Fibroblast of lung (primary cell): ENCODE measurements at regions not wholly inside any gene's neighbourhood (a gene's known extent, or its start where the extent isn't known, plus 50 kb on each side); places are given as distances from the start of the nearest gene placed in this dataset.

Source experiments
- DNase-seq, 2 donors: peaks; one replicate each; pipeline versions ENCODE4 v3.0.0 to v3.0.0-alpha.2; 2010; ENCODE audit warnings: low read depth in 2 of 2
- H2AFZ ChIP-seq: 2 replicates; pipeline ENCODE4 v1.5.1; 2012; ENCODE audit warnings: low read length, control low read depth, inconsistent platforms
- H3K27ac ChIP-seq: 2 replicates; pipeline ENCODE4 v1.5.1; 2011; ENCODE audit warnings: low read length, control low read depth; ENCODE audit not compliant: insufficient read depth
- H3K27me3 ChIP-seq: 2 replicates; pipeline ENCODE4 v1.5.1; 2011; ENCODE audit warnings: mild to moderate bottlenecking, low read length; ENCODE audit not compliant: control insufficient read depth, insufficient read depth
- H3K36me3 ChIP-seq: 2 replicates; pipeline ENCODE4 v1.5.1; 2011; ENCODE audit warnings: low read length; ENCODE audit not compliant: control insufficient read depth, insufficient read depth
- H3K4me1 ChIP-seq: 2 replicates; pipeline ENCODE4 v1.5.1; 2011; ENCODE audit warnings: low read length; ENCODE audit not compliant: control insufficient read depth, insufficient read depth; ENCODE audit errors: extremely low read depth
- H3K4me2 ChIP-seq: 2 replicates; pipeline ENCODE4 v1.5.1; 2011; ENCODE audit warnings: low read length, control low read depth; ENCODE audit not compliant: insufficient read depth; ENCODE audit errors: extremely low read depth
- H3K4me3 ChIP-seq, 4 experiments: fragments of 200-600 bp in 1 of 4; sonication (generic) in 1 of 4; replicated peaks in 1 of 4; 2 replicates each; pipeline ENCODE4 v1.5.1; 2011 to 2016; ENCODE audit warnings: low read length in 4 of 4, low read depth in 3 of 4, mild to moderate bottlenecking in 3 of 4, control low read depth in 2 of 4, inconsistent platforms in 1 of 4, mixed read lengths in 1 of 4; ENCODE audit not compliant: insufficient read depth in 1 of 4; ENCODE audit errors: control extremely low read depth in 1 of 4
- H3K79me2 ChIP-seq: 2 replicates; pipeline ENCODE4 v1.5.1; 2012; ENCODE audit warnings: mild to moderate bottlenecking, low read length, inconsistent platforms; ENCODE audit not compliant: control insufficient read depth, insufficient read depth
- H3K9ac ChIP-seq: 2 replicates; pipeline ENCODE4 v1.5.1; 2011; ENCODE audit warnings: mild to moderate bottlenecking, low read length, control low read depth; ENCODE audit not compliant: insufficient read depth
- H3K9me3 ChIP-seq: 2 replicates; pipeline ENCODE4 v1.5.1; 2012; ENCODE audit warnings: low read depth, low read length; ENCODE audit not compliant: control insufficient read depth, insufficient read depth
- H4K20me1 ChIP-seq: 2 replicates; pipeline ENCODE4 v1.5.1; 2011; ENCODE audit warnings: low read length; ENCODE audit not compliant: control insufficient read depth, insufficient read depth; ENCODE audit errors: extremely low read depth
- CTCF ChIP-seq, 2 donors: IDR thresholded peaks in 1 of 2; conservative IDR thresholded peaks in 1 of 2; 1 replicate in 1 of 2; 2 replicates in 1 of 2; pipeline ENCODE4 v1.5.1; 2011 to 2012; ENCODE audit warnings: low read length in 2 of 2, control low read depth in 1 of 2, inconsistent platforms in 1 of 2, low read depth in 1 of 2, mild to moderate bottlenecking in 1 of 2
- EZH2 ChIP-seq: IDR thresholded peaks from 2 replicates; pipeline ENCODE4 v1.5.1; 2012; ENCODE audit warnings: low read length, control low read depth, mild to moderate bottlenecking; ENCODE audit errors: missing control alignments

- H4K20me1 ChIP-seq: no peaks in the 10 kb centered on the region
- H3K4me2 ChIP-seq: no peak overlapping the region
- no peak for DNase-seq
- no peaks in the 10 kb centered on the region for H3K4me1 ChIP-seq
- no peaks in the 10 kb centered on the region for H3K9me3 ChIP-seq
- no peak overlapping the region for H2AFZ ChIP-seq
- no peak overlapping the region for H3K9ac ChIP-seq
- H3K79me2 ChIP-seq: no peaks in the 10 kb centered on the region
- H3K4me3 ChIP-seq: no peak overlapping the region
- no peak overlapping the region for H3K27ac ChIP-seq
- no peaks in the 10 kb centered on the region for H3K36me3 ChIP-seq
- H3K27me3 ChIP-seq: no peaks in the 10 kb centered on the region
- TF ChIP-seq EZH2: no peak
- TF ChIP-seq CTCF (conservative IDR thresholded peaks at IDR 0.05 in 1 of 2, IDR thresholded peaks at IDR 0.05 in 1 of 2; ENCODE audit: low read depth in 1 of 2, low read length in 2 of 2): no peak
These were observed 1233.4 kb upstream of the ADGRL3 start for GRCh38 chr4:59966758-59967157.

GRCh38 chr4:59968796-59969195, 1231.3 kb upstream of the ADGRL3 start:
- H3K4me1 ChIP-seq: no peaks in the 10 kb centered on the region
- no peaks in the 10 kb centered on the region for H3K27me3 ChIP-seq
- DNase-seq: no peak
- H3K27ac ChIP-seq: no peak overlapping the region
- no peak overlapping the region for H3K4me2 ChIP-seq
- H3K79me2 ChIP-seq: no peaks in the 10 kb centered on the region
- H3K4me3 ChIP-seq: no peak overlapping the region
- H2AFZ ChIP-seq: no peak overlapping the region
- H4K20me1 ChIP-seq: no peaks in the 10 kb centered on the region
- no peaks in the 10 kb centered on the region for H3K9me3 ChIP-seq
- no peak for TF ChIP-seq EZH2
- TF ChIP-seq CTCF (conservative IDR thresholded peaks at IDR 0.05 in 1 of 2, IDR thresholded peaks at IDR 0.05 in 1 of 2; ENCODE audit: low read depth in 1 of 2, low read length in 2 of 2): no peak
- no peaks in the 10 kb centered on the region for H3K36me3 ChIP-seq
- no peak overlapping the region for H3K9ac ChIP-seq

- Histone ChIP-seq H3K4me2 (no peak overlapping the region), H3K9ac (no peak overlapping the region), H3K4me3 (no peak overlapping the region), H3K9me3 (no peaks in the 10 kb centered on the region), H3K4me1 (no peaks in the 10 kb centered on the region), H3K36me3 (no peaks in the 10 kb centered on the region), H4K20me1 (no peaks in the 10 kb centered on the region), H3K27me3 (no peaks in the 10 kb centered on the region), H2AFZ (no peak overlapping the region), H3K79me2 (no peaks in the 10 kb centered on the region), H3K27ac (no peak overlapping the region)
- no peak for TF ChIP-seq CTCF (conservative IDR thresholded peaks at IDR 0.05 in 1 of 2, IDR thresholded peaks at IDR 0.05 in 1 of 2; ENCODE audit: low read depth in 1 of 2, low read length in 2 of 2)
- no peak for TF ChIP-seq EZH2
- no peak for DNase-seq
These were observed 1230.2 kb upstream of the ADGRL3 start for GRCh38 chr4:59969909-59970308.
